ENCODE measurements at regions not wholly inside any gene's neighbourhood (a gene's known extent, or its start where the extent isn't known, plus 50 kb on each side); places are given as distances from the start of the nearest gene placed in this dataset.
A peak's percentile ranks its signal among the peaks of the same experiment; 100 is the strongest.

- TF ChIP-seq CTCF (IDR thresholded peaks at IDR 0.05; ENCODE audit: low read depth, low read length) (no peak), MAX (IDR thresholded peaks at IDR 0.05; ENCODE audit: low read depth, low read length) (no peak), MYC (IDR thresholded peaks at IDR 0.05; ENCODE audit: low read depth, low read length) (no peak), POLR2A (IDR thresholded peaks at IDR 0.05; ENCODE audit: extremely low read depth, insufficient read length) (no peak)
- DNase-seq (ENCODE audit: low read depth) = no peak
- no peak overlapping the region for H3K4me3 ChIP-seq (ENCODE audit: low read depth, low read length)
Observed at GRCh38 chr9:80890124-80890523, 799.2 kb downstream of the TLE1 start.

- H3K4me3 ChIP-seq (ENCODE audit: low read depth, low read length) = no peak overlapping the region
- TF ChIP-seq POLR2A (IDR thresholded peaks at IDR 0.05; ENCODE audit: extremely low read depth, insufficient read length) = no peak
- TF ChIP-seq MYC (IDR thresholded peaks at IDR 0.05; ENCODE audit: low read depth, low read length) = no peak
- no peak for TF ChIP-seq MAX (IDR thresholded peaks at IDR 0.05; ENCODE audit: low read depth, low read length)
- no peak for TF ChIP-seq CTCF (IDR thresholded peaks at IDR 0.05; ENCODE audit: low read depth, low read length)
- peak; percentile 3 for DNase-seq (ENCODE audit: low read depth)
Observed at GRCh38 chr9:80885894-80886293, 803.5 kb downstream of the TLE1 start.

GRCh38 chr9:80883826-80884579, 805.3 kb downstream of the TLE1 start:
- TF ChIP-seq MYC (IDR thresholded peaks at IDR 0.05; ENCODE audit: low read depth, low read length) (no peak), CTCF (IDR thresholded peaks at IDR 0.05; ENCODE audit: low read depth, low read length) (no peak), MAX (IDR thresholded peaks at IDR 0.05; ENCODE audit: low read depth, low read length) (no peak), POLR2A (IDR thresholded peaks at IDR 0.05; ENCODE audit: extremely low read depth, insufficient read length) (no peak)
- no peak overlapping the region for H3K4me3 ChIP-seq (ENCODE audit: low read depth, low read length)
- DNase-seq (ENCODE audit: low read depth) = no peak

GRCh38 chr9:80883426-80883825, 805.9 kb downstream of the TLE1 start:
- no peak for DNase-seq (ENCODE audit: low read depth)
- no peak for TF ChIP-seq MAX (IDR thresholded peaks at IDR 0.05; ENCODE audit: low read depth, low read length)
- no peak for TF ChIP-seq POLR2A (IDR thresholded peaks at IDR 0.05; ENCODE audit: extremely low read depth, insufficient read length)
- no peak for TF ChIP-seq CTCF (IDR thresholded peaks at IDR 0.05; ENCODE audit: low read depth, low read length)
- no peak for TF ChIP-seq MYC (IDR thresholded peaks at IDR 0.05; ENCODE audit: low read depth, low read length)
- no peak overlapping the region for H3K4me3 ChIP-seq (ENCODE audit: low read depth, low read length)

GRCh38 chr9:80881940-80882339, 807.4 kb downstream of the TLE1 start:
- TF ChIP-seq CTCF (IDR thresholded peaks at IDR 0.05; ENCODE audit: low read depth, low read length) (no peak), MYC (IDR thresholded peaks at IDR 0.05; ENCODE audit: low read depth, low read length) (no peak), POLR2A (IDR thresholded peaks at IDR 0.05; ENCODE audit: extremely low read depth, insufficient read length) (no peak), MAX (IDR thresholded peaks at IDR 0.05; ENCODE audit: low read depth, low read length) (no peak)
- DNase-seq (ENCODE audit: low read depth) = no peak
- no peak overlapping the region for H3K4me3 ChIP-seq (ENCODE audit: low read depth, low read length)
